H1 (cell line): ENCODE measurements at regions not wholly inside any gene's neighbourhood (a gene's known extent, or its start where the extent isn't known, plus 50 kb on each side); places are given as distances from the start of the nearest gene placed in this dataset.

Source experiments
- CTCF ChIA-PET: fragments of 300-600 bp; sonication (Branson Sonifier 250); formaldehyde crosslinking; loops from one replicate; lab custom pipeline; 2021; ENCODE audit not compliant: partially characterized antibody; lab: Charles Lee
- POLR2A ChIA-PET: fragments of 300-600 bp; sonication (Branson Sonifier 250); formaldehyde crosslinking; loops from one replicate; lab custom pipeline; 2021; ENCODE audit warnings: inconsistent platforms; ENCODE audit not compliant: partially characterized antibody; lab: Charles Lee
- DNase-seq, 2 experiments: peaks; one replicate each; pipeline versions ENCODE4 v3.0.0 to v3.0.0-alpha.2; 2010 to 2022; ENCODE audit warnings: low spot score in 2 of 2, low read depth in 1 of 2, mixed read lengths in 1 of 2
- FAIRE-seq: peaks from 2 replicates; lab custom pipeline; 2011; peaks lifted over from hg19 to GRCh38; lab: Jason Lieb, UNC
- H2AFZ ChIP-seq: 2 replicates; pipeline ENCODE4 v1.8.1; 2012; ENCODE audit warnings: low read length, inconsistent platforms
- H2AK5ac ChIP-seq: 2 replicates; pipeline ENCODE4 v1.6.1; 2013; ENCODE audit warnings: low read depth, low read length
- H2BK120ac ChIP-seq: replicated peaks from 2 replicates; pipeline ENCODE3; 2013; ENCODE audit warnings: low read depth, low read length, inconsistent platforms
- H2BK12ac ChIP-seq: 2 replicates; pipeline ENCODE4 v1.6.1; 2013; ENCODE audit warnings: low read depth, low read length
- H2BK15ac ChIP-seq: 2 replicates; pipeline ENCODE4 v1.6.1; 2013; ENCODE audit warnings: low read length
- H2BK20ac ChIP-seq: 2 replicates; pipeline ENCODE4 v1.6.1; 2013; ENCODE audit warnings: low read length
- H2BK5ac ChIP-seq: 2 replicates; pipeline ENCODE4 v1.6.1; 2013; ENCODE audit warnings: low read depth, low read length
- H3K14ac ChIP-seq: 2 replicates; pipeline ENCODE4 v1.6.1; 2013; ENCODE audit warnings: inconsistent platforms; ENCODE audit not compliant: insufficient read length
- H3K18ac ChIP-seq: 2 replicates; pipeline ENCODE4 v1.6.1; 2013; ENCODE audit warnings: low read length; ENCODE audit errors: extremely low read depth
- H3K23ac ChIP-seq: 2 replicates; pipeline ENCODE4 v1.6.1; 2013; ENCODE audit warnings: inconsistent platforms; ENCODE audit not compliant: insufficient read length
- H3K23me2 ChIP-seq: 2 replicates; pipeline ENCODE4 v1.6.1; 2013; ENCODE audit warnings: low read depth, low read length
- H3K27ac ChIP-seq: 2 replicates; pipeline ENCODE4 v1.6.1; 2011; ENCODE audit warnings: low read depth, low read length, inconsistent platforms
- H3K27me3 ChIP-seq, 4 experiments: replicated peaks in 1 of 4; 1 replicate in 1 of 4; 2 replicates in 3 of 4; pipeline versions ENCODE4 v1.6.1 to v1.8.1; 2011 to 2013; ENCODE audit warnings: low read length in 3 of 4, mild to moderate bottlenecking in 3 of 4, inconsistent platforms in 2 of 4, mixed read lengths in 2 of 4, moderate library complexity in 1 of 4; ENCODE audit not compliant: control insufficient read depth in 3 of 4, insufficient read depth in 3 of 4; ENCODE audit errors: extremely low read depth in 1 of 4
- H3K36me3 ChIP-seq, 4 experiments: 2 replicates each; pipeline versions ENCODE4 v1.6.1 to v1.8.1; 2011 to 2013; ENCODE audit warnings: mild to moderate bottlenecking in 4 of 4, low read length in 3 of 4, moderate library complexity in 2 of 4, control low read depth in 1 of 4, inconsistent platforms in 1 of 4; ENCODE audit not compliant: insufficient read depth in 4 of 4, control insufficient read depth in 2 of 4
- H3K4ac ChIP-seq: replicated peaks from 2 replicates; pipeline ENCODE3; 2013; ENCODE audit warnings: low read length, low read depth, mixed read lengths, inconsistent platforms; ENCODE audit not compliant: insufficient read length
- H3K4me1 ChIP-seq, 4 experiments: replicated peaks in 1 of 4; 1 replicate in 1 of 4; 2 replicates in 3 of 4; pipeline versions ENCODE4 v1.6.1 to v1.8.1; 2011 to 2013; ENCODE audit warnings: low read length in 3 of 4, inconsistent platforms in 2 of 4, mixed read lengths in 1 of 4; ENCODE audit not compliant: insufficient read depth in 4 of 4, control insufficient read depth in 3 of 4
- H3K4me2 ChIP-seq, 2 experiments: 2 replicates each; pipeline versions ENCODE4 v1.6.1 to v1.8.1; 2011 to 2013; ENCODE audit warnings: low read depth in 2 of 2, low read length in 2 of 2, control low read depth in 1 of 2, inconsistent platforms in 1 of 2, mild to moderate bottlenecking in 1 of 2; ENCODE audit not compliant: insufficient read depth in 1 of 2
- H3K4me3 ChIP-seq, 4 experiments: fragments of 200-600, 300-600 bp in 1 of 4; sonication (generic), shearing (Covaris generic), sonication (Bioruptor Twin) in 1 of 4; 2 replicates each; pipeline versions ENCODE4 v1.5.1 to v1.8.1; 2011 to 2016; ENCODE audit warnings: low read length in 4 of 4, low read depth in 3 of 4, control low read depth in 2 of 4, inconsistent platforms in 2 of 4, mild to moderate bottlenecking in 2 of 4, mixed read lengths in 1 of 4, moderate library complexity in 1 of 4; ENCODE audit not compliant: insufficient read depth in 2 of 4; ENCODE audit errors: extremely low read depth in 1 of 4
- H3K56ac ChIP-seq: replicated peaks from 2 replicates; pipeline ENCODE3; 2013; ENCODE audit warnings: low read depth, mild to moderate bottlenecking, mixed read lengths, low read length, inconsistent platforms; ENCODE audit not compliant: insufficient read length
- H3K79me1 ChIP-seq: 2 replicates; pipeline ENCODE4 v1.6.1; 2013; ENCODE audit warnings: low read depth, low read length, control low read depth
- H3K79me2 ChIP-seq, 2 experiments: 2 replicates each; pipeline versions ENCODE4 v1.6.1 to v1.8.1; 2012 to 2013; ENCODE audit warnings: low read length in 2 of 2, mild to moderate bottlenecking in 2 of 2, inconsistent platforms in 1 of 2; ENCODE audit not compliant: insufficient read depth in 2 of 2, control insufficient read depth in 1 of 2
- H3K9ac ChIP-seq, 4 experiments: replicated peaks in 1 of 4; 1 replicate in 1 of 4; 2 replicates in 3 of 4; pipeline versions ENCODE4 v1.6.1 to v1.8.1; 2011 to 2013; ENCODE audit warnings: low read depth in 3 of 4, low read length in 3 of 4, control low read depth in 2 of 4, mild to moderate bottlenecking in 2 of 4, moderate library complexity in 2 of 4, inconsistent platforms in 1 of 4; ENCODE audit errors: extremely low read depth in 1 of 4
- H3K9me3 ChIP-seq, 2 experiments: 2 replicates each; pipeline versions ENCODE4 v1.6.1 to v1.8.1; 2012 to 2013; ENCODE audit warnings: mild to moderate bottlenecking in 2 of 2, moderate library complexity in 2 of 2, control low read depth in 1 of 2, inconsistent platforms in 1 of 2, low read depth in 1 of 2, low read length in 1 of 2, mixed read lengths in 1 of 2; ENCODE audit not compliant: insufficient read depth in 2 of 2
- H4K20me1 ChIP-seq, 2 experiments: replicated peaks in 1 of 2; 2 replicates each; pipeline versions ENCODE3 to v1.8.1; 2011 to 2013; ENCODE audit warnings: inconsistent platforms in 2 of 2, low read length in 2 of 2, mild to moderate bottlenecking in 1 of 2; ENCODE audit not compliant: insufficient read depth in 2 of 2, control insufficient read depth in 1 of 2
- H4K5ac ChIP-seq: 2 replicates; pipeline ENCODE4 v1.6.1; 2013; ENCODE audit warnings: low read length, low read depth, mixed read lengths, inconsistent platforms; ENCODE audit not compliant: insufficient read length
- H4K8ac ChIP-seq: 2 replicates; pipeline ENCODE4 v1.8.0; 2013; ENCODE audit warnings: mild to moderate bottlenecking, moderate library complexity, low read length, inconsistent platforms; ENCODE audit not compliant: insufficient read depth; ENCODE audit errors: extremely low read depth
- H4K91ac ChIP-seq: replicated peaks from 2 replicates; pipeline ENCODE3; 2013; ENCODE audit warnings: low read length, mixed read lengths, inconsistent platforms; ENCODE audit not compliant: insufficient read length
- PHF8 ChIP-seq: fragments of 200-600 bp; sonication (generic); conservative IDR thresholded peaks from 2 replicates; pipeline ENCODE4 v1.7.1; 2012; ENCODE audit warnings: low read depth, mild to moderate bottlenecking, inconsistent platforms, low read length, moderate library complexity
- POU5F1 ChIP-seq: IDR thresholded peaks from 2 replicates; pipeline ENCODE4 v1.6.1; 2011; ENCODE audit warnings: low read depth, mild to moderate bottlenecking, low read length, moderate library complexity
- RBBP5 ChIP-seq: IDR thresholded peaks from 2 replicates; pipeline ENCODE4 v1.7.1; 2012; ENCODE audit warnings: low read depth, mild to moderate bottlenecking, inconsistent platforms, low read length, moderate library complexity, borderline replicate concordance
- SIX5 ChIP-seq: IDR thresholded peaks from 2 replicates; pipeline ENCODE4 v1.6.1; 2011; ENCODE audit warnings: mild to moderate bottlenecking, low read depth, low read length
- USF2 ChIP-seq: IDR thresholded peaks from 2 replicates; pipeline ENCODE4 v1.6.1; 2011; ENCODE audit warnings: low read length, improper control_type of control experiment
- WGBS, 2 experiments: shearing (Covaris generic) in 1 of 2; methylation state at CpG; one replicate each; pipeline versions ENCODE4 v1.1.6 to v1.1.7; 2013 to 2015; ENCODE audit warnings: low lambda C conversion rate in 2 of 2, mixed read lengths in 2 of 2, inconsistent platforms in 1 of 2, low coverage in 1 of 2, missing lambda C conversion rate in 1 of 2; ENCODE audit not compliant: insufficient replicate concordance in 2 of 2, insufficient coverage in 1 of 2, insufficient read length in 1 of 2; ENCODE audit errors: extremely low coverage in 1 of 2, missing lambda C conversion rate in 1 of 2; 5-methylcytosine and 5-hydroxymethylcytosine counted together

- H3K4me2 ChIP-seq: no peak overlapping the region
- H3K18ac ChIP-seq: no peak overlapping the region
- H3K23ac ChIP-seq: no peak overlapping the region
- H2BK12ac ChIP-seq: no peak overlapping the region
- DNase-seq (no peak), FAIRE-seq (no peak)
- H2BK20ac ChIP-seq: no peak overlapping the region
- no peaks in the 10 kb centered on the region for H3K79me2 ChIP-seq
- no peaks in the 10 kb centered on the region for H3K27me3 ChIP-seq
- no peak overlapping the region for H3K27ac ChIP-seq
- H3K23me2 ChIP-seq: no peaks in the 10 kb centered on the region
- TF ChIP-seq USF2 (peak; percentile 55), SIX5 (no peak), PHF8 (no peak), POU5F1 (no peak), RBBP5 (no peak)
- H3K79me1 ChIP-seq: no peaks in the 10 kb centered on the region
- H3K9me3 ChIP-seq: no peaks in the 10 kb centered on the region
- H3K56ac ChIP-seq: no peak overlapping the region
- no peak overlapping the region for H2BK15ac ChIP-seq
- no peak overlapping the region for H2AK5ac ChIP-seq
- CTCF ChIA-PET: no interaction called here
- H4K8ac ChIP-seq: no peak overlapping the region
- no peak overlapping the region for H3K14ac ChIP-seq
- no peak overlapping the region for H2AFZ ChIP-seq
- no peak overlapping the region for H3K4ac ChIP-seq
- no peaks in the 10 kb centered on the region for H3K36me3 ChIP-seq
- no peak overlapping the region for H2BK5ac ChIP-seq
- no peak overlapping the region for H4K5ac ChIP-seq
- POLR2A ChIA-PET: no interaction called here
- no peak overlapping the region for H4K91ac ChIP-seq
- H3K4me1 ChIP-seq: peaks cover 0 to 3% (median 0%) of the 10 kb centered on the region in 4 experiments; a peak in 2 of 7 replicates
- no peak overlapping the region for H2BK120ac ChIP-seq
- H4K20me1 ChIP-seq: no peaks in the 10 kb centered on the region
- H3K9ac ChIP-seq: no peak overlapping the region
- H3K4me3 ChIP-seq: no peak overlapping the region
- 92% methylated on average over 2 of the region's 2 CpGs; no CpG with 5 or more reads in 1 of the 2 experiments for WGBS, 2 experiments
Measured at GRCh38 chr2:217325816-217326215, 466.0 kb upstream of the TNP1 start.
